Neural crest cell (in vitro differentiated cells): ENCODE measurements at regions not wholly inside any gene's neighbourhood (a gene's known extent, or its start where the extent isn't known, plus 50 kb on each side); places are given as distances from the start of the nearest gene placed in this dataset.
"Not testable (repeated sequence)": the region's sequence is repeated elsewhere in the genome, so short reads cannot be mapped to it uniquely, and the experiment has no call there.

ENCODE experiments used
- DNase-seq: peaks from one replicate; pipeline ENCODE4 v3.0.0; 2021; ENCODE audit warnings: low read depth, mixed read lengths, low spot score
- H3K27ac Mint-ChIP-seq: one replicate; pipeline ENCODE4 v1.8.0; 2021; ENCODE audit warnings: mild to moderate bottlenecking, mixed read lengths; ENCODE audit not compliant: unreplicated experiment
- H3K27me3 Mint-ChIP-seq: 2 replicates; pipeline ENCODE4 v1.8.0; 2021; ENCODE audit warnings: low read depth, mild to moderate bottlenecking, mixed read lengths
- H3K36me3 Mint-ChIP-seq: 2 replicates; pipeline ENCODE4 v1.8.0; 2021; ENCODE audit warnings: low read depth, mild to moderate bottlenecking, mixed read lengths
- H3K4me1 Mint-ChIP-seq: 2 replicates; pipeline ENCODE4 v1.8.0; 2021; ENCODE audit warnings: mixed read lengths
- H3K4me3 Mint-ChIP-seq: one replicate; pipeline ENCODE4 v1.8.0; 2021; ENCODE audit warnings: mild to moderate bottlenecking, mixed read lengths
- H3K9me3 Mint-ChIP-seq: 2 replicates; pipeline ENCODE4 v1.8.0; 2021; ENCODE audit warnings: mixed read lengths
- CTCF ChIP-seq: fragments of 200-600 bp; sonication (generic); conservative IDR thresholded peaks from 2 replicates; pipeline ENCODE4 v1.5.0; 2021; ENCODE audit warnings: antibody characterized with exemption, mild to moderate bottlenecking

GRCh38 chr16:16994831-16995230, 475.9 kb downstream of the XYLT1 start:
- no peak for DNase-seq
- TF ChIP-seq CTCF = no peak
- no peak overlapping the region for H3K4me3 Mint-ChIP-seq
- H3K27ac Mint-ChIP-seq = no peak overlapping the region
- no peaks in the 10 kb centered on the region for H3K27me3 Mint-ChIP-seq
- no peaks in the 10 kb centered on the region for H3K36me3 Mint-ChIP-seq
- H3K4me1 Mint-ChIP-seq = peaks cover 10% of the 10 kb centered on the region
- no peaks in the 10 kb centered on the region for H3K9me3 Mint-ChIP-seq

- peaks cover 10% of the 10 kb centered on the region for H3K4me1 Mint-ChIP-seq
- no peak for TF ChIP-seq CTCF
- H3K27me3 Mint-ChIP-seq = no peaks in the 10 kb centered on the region
- no peak overlapping the region for H3K27ac Mint-ChIP-seq
- DNase-seq = no peak
- no peaks in the 10 kb centered on the region for H3K36me3 Mint-ChIP-seq
- H3K9me3 Mint-ChIP-seq = no peaks in the 10 kb centered on the region
- H3K4me3 Mint-ChIP-seq = no peak overlapping the region
Observed at GRCh38 chr16:16996827-16997226, 473.9 kb downstream of the XYLT1 start.

GRCh38 chr16:16997349-16997748, 473.4 kb downstream of the XYLT1 start:
- H3K9me3 Mint-ChIP-seq = no peaks in the 10 kb centered on the region
- H3K4me1 Mint-ChIP-seq = peaks cover 10% of the 10 kb centered on the region
- H3K27me3 Mint-ChIP-seq = no peaks in the 10 kb centered on the region
- DNase-seq = no peak
- no peak overlapping the region for H3K27ac Mint-ChIP-seq
- TF ChIP-seq CTCF = no peak
- no peak overlapping the region for H3K4me3 Mint-ChIP-seq
- H3K36me3 Mint-ChIP-seq = no peaks in the 10 kb centered on the region

GRCh38 chr16:17001471-17001870, 469.3 kb downstream of the XYLT1 start:
- Mint-ChIP-seq H3K9me3 (peaks cover 6% of the 10 kb centered on the region), H3K27me3 (no peaks in the 10 kb centered on the region), H3K4me3 (no peak overlapping the region), H3K27ac (no peak overlapping the region), H3K4me1 (no peaks in the 10 kb centered on the region), H3K36me3 (no peaks in the 10 kb centered on the region)
- DNase-seq = no peak
- no peak for TF ChIP-seq CTCF

- Mint-ChIP-seq H3K4me3 (no peak overlapping the region), H3K27ac (no peak overlapping the region), H3K4me1 (no peaks in the 10 kb centered on the region), H3K36me3 (peaks cover 3% of the 10 kb centered on the region), H3K27me3 (no peaks in the 10 kb centered on the region), H3K9me3 (peaks cover 6% of the 10 kb centered on the region)
- no peak for TF ChIP-seq CTCF
- DNase-seq = no peak
Observed at GRCh38 chr16:17002565-17002964, 468.2 kb downstream of the XYLT1 start.

GRCh38 chr16:17005963-17006362, 464.8 kb downstream of the XYLT1 start:
- not testable (repeated sequence) for H3K9me3 Mint-ChIP-seq, H3K4me1 Mint-ChIP-seq, H3K4me3 Mint-ChIP-seq, H3K27me3 Mint-ChIP-seq, H3K36me3 Mint-ChIP-seq, DNase-seq, H3K27ac Mint-ChIP-seq
